ENCODE measurements at regions not wholly inside any gene's neighbourhood (a gene's known extent, or its start where the extent isn't known, plus 50 kb on each side); places are given as distances from the start of the nearest gene placed in this dataset.

DNA sequence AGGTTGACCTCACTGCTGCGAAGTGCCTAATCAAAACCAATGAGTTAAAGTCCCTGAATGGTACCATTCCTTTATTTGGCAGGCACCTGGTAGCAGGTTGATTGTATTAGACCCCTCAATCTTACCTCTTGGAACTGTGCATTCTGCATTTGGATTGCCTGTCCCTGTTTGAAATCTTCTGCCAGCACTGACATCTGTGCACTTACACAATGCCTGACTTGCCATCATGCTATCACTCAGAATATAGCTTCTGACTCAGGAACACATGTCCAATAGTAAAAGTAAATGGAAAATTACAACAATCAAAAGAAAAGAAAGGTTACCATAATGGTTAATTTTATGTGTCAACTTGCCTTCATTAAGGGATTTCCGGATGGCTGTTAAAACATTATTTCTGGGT lies 366.0 kb upstream of the PDGFD start:
- DNase-seq (ENCODE audit: low read depth in 2 of 2): no peak

DNA sequence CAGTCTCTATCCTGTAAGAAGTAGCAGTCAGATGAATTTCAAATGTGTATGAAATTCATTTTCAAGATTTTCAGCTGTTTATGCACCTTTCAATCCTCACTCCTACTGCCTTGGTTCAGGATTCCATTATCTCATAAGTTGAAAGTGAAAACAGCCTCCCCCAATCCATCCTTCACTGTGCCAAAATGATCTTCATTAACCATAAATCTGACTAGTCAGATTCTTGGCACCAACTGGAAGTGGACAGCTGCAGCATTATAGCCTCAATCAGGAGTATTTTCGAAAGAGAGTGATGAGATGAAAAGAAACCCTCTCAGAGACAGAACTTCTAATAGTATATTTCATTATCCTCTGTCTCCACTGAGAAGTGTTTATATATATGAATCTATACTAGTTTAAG lies 365.3 kb upstream of the PDGFD start:
- no peak for DNase-seq (ENCODE audit: low read depth in 2 of 2)

DNA sequence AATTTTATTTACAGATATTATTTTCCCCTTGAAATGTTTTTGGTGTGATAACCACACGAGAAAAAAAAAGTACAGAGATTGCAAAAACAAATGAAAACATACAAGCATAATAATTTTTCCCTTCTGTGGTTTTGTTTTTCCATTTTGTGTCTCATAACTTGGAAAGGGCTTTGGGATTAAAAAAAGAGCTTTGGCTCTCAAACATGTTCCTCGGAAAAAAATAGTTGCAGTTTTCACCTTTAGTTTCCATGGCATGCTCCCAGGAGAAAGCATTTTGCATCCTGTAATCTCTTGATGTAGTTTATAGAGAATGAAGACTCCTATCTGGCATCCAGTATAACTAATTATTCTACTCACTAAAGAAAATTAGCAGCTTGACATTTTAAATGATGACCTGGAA lies 362.1 kb upstream of the PDGFD start:
- DNase-seq (ENCODE audit: low read depth in 2 of 2): no peak

DNA sequence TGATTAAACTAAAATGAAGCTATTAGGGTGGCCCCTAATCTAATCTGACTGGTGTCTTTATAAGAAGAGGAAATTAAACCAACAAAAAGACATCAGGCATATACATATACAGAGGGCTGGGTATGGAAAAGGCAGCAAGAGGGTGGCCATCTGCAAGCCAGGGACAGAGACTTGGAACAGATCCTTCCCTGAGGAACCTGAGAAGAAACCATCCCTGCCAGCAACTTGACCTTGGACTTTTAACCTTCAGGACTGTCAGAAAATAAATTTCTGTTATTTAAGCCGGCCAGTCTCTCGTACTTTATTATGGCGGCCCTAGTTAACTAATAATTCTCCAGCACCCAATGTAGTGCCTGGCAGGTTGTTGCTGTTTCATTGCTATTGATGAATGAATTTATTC lies 361.5 kb upstream of the PDGFD start:
- no peak for DNase-seq (ENCODE audit: low read depth in 2 of 2)

DNA sequence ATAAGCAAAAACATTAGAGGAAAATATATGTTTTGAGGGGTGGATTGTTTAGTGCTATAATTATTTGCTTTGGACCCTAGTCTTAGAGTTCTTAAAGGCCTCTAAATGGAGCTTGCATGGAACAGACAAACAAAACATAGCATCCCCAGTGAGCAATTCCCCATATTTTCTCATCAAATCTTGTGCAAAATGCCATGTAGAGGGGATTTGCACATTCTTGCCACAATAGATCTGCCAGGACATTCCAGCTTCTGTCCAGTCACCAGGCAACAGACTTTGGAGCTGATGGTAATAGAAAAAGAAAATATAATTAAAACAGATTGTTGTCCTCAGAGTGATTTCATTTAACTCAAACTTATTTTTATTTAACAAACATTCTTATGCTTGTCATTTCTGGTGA lies 360.3 kb upstream of the PDGFD start:
- DNase-seq (ENCODE audit: low read depth in 2 of 2): no peak

DNA sequence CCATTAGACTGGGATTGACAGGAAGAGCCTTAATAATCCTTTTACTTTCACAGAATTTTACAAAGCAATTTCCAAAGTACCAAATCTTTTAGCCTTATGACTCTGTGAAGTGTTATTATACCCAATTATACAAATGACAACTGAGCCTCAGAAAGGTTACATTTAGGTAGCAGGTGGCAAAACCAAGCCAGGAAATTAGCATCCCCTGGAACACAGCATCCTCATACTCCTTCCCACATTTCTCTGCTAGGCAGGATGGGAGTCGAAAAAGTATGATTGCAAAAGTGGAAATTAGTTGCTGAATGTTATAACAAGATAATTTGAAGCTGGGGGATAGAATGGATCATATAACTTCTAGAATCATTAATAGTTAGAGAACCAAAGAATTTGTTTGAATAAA lies 359.7 kb upstream of the PDGFD start:
- DNase-seq (ENCODE audit: low read depth in 2 of 2): no peak

DNA sequence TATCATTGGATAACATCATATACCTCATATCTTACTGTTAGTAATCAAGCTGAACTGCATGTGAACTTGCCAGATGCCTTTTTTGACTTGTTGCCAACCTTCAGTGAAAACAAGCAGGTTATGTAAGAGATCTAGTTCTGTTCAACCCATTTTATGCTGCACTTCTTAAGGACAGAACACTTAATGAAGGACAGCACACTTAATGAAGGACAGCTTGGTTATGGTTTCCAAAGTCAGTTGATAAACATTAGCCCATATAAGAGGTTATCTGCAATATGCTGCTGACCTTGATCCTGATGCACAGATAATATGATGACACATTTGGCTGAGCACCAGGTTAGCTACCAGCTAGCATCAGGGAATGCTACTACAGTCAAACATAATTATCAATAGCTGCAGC lies 358.7 kb upstream of the PDGFD start:
- no peak for DNase-seq (ENCODE audit: low read depth in 2 of 2)

DNA sequence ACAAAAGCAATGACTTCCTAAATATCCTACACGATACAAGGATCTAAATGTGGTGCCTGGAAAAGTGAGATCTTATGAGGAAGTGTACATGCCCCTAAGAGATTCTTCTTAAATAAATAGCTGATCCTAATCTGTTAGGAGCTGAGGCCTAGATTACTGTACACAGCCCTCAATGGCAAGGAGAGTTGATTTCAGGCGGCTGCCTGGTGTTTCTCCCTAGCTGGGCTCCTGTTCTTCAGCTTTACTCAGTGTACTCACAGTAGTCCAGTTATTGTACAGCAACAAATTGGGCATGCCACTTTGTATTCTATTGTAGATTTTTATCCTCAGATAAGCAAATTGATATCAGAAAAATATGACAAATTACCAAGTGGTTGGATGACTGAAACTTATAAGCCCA lies 358.2 kb upstream of the PDGFD start:
- no peak for DNase-seq (ENCODE audit: low read depth in 2 of 2)

DNA sequence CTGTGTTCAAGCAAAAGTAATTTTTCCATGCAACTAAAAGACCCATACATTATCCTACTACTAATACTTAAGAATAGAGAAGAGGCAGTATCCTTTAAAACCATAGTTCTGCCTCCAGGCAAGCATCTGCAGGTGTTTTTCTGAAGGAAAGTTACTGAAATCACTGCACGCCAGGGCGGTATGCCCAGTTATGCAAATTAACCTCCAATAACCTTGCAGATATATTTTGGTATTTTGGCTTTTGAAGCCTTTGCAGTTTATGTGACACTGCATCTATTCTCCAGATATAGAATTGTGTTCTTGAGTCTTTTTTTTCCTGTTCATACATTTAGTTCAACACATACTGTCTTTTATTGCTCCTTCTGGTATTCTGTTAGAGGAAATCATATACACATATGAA lies 346.2 kb upstream of the PDGFD start:
- DNase-seq (ENCODE audit: low read depth in 2 of 2): no peak

DNA sequence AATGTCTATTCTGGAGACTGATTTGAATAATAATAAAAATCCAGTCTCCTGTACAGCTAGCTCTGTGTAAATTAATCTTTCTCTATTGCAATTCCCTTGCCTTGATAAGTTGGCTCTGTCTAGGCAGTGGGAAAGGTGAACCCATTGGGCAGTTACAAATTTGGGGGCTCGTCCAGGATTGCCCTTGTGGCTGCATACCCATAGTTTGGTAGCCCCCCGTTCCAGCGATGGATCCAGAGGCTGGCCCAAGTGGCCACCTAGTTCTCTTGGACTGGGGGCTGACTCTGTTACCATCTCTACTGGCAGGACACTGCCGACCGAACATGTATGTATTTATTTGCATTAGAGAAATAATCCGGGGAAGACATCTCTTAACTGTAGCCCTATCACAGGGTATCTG lies 326.2 kb upstream of the PDGFD start:
- DNase-seq (ENCODE audit: low read depth in 2 of 2): no peak

DNA sequence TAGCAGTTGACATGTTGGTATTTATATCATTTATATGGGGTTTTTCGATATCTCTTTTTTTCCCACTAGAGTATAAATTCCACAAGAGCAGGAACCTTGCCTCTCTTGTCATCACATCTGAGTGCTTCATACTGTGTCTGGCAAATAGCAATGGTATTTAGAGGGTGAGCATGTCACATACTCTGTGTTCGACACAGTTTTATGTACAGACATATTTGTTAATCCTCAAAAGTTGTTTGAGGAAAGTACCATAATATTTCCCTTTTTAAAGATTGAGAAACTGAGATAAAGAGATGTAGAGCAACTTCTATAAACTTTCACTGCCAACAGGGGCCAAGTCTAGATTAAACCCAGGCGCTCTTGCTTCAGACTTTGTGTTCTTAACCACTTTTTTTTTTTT lies 324.6 kb upstream of the PDGFD start:
- DNase-seq (ENCODE audit: low read depth in 2 of 2): no peak

DNA sequence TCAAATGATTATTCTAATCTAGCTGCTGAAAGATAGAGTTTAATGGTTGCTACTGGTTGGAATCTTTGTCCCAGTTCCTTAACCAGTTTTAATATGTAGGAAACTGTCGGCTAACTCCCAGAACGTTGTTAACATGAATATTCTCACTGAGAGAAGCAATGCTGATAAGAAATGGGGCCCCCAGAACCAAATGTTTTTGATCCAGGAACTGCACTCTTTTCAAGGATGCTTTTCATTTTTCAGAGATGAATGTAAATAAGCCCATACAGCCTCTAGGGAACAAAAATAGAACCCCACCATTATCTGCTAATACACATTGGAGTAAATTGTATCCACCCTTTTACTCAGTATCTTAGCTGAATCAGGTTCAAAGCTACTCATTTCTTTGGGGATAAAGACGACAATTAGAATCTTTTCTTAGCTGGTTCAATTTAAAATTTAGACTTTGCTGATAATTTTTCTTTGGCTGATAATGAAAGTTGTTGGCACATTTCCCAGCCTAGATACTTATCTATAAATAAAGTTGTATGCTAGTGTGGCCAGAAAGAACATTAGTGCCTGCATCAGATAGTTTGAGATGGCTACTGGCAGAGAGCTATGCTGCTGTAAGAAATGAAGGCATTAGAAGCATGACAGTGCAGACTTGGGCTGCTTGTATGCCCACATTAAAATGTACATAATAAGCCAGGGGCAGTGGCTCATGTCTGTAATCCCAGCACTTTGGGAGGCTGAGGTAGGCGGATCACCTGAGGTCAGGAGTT lies 323.3 kb upstream of the PDGFD start:
- no peak for DNase-seq (ENCODE audit: low read depth in 2 of 2)

DNA sequence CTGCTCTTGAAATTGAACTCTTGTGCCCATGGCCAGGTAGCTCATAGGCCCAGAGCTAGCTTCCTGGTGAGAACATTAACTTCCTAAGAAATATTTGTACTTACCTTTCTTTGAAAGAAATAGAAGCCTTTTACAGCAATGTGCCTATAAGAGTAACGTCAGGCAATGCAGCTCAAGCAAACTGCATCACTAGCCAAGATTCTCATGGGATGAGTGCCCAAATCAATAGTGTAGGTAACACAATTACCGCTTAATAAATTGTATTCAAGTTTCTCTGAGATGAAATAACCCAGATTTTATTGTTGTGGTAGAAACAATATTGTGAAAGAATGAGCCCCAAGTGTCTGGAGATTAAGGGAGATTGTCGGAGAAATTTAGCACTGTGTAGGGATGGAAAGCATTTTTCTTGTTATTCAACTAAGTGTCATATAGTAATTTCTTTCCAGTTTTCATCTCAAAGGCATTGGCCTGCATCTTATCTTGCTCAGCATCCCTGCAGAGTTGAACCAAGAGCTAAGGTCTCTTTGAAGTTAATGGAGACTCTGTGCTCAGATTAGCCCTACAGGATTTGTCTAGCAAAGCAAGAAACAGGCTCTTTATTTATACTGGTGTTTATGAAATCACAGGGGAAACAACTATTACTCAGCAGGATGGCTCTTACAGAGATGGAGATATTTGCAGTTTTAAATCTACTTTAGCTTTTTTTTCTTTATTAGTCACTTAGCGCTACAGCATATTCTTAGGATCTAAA lies 321.0 kb upstream of the PDGFD start:
- no peak for DNase-seq (ENCODE audit: low read depth in 2 of 2)

DNA sequence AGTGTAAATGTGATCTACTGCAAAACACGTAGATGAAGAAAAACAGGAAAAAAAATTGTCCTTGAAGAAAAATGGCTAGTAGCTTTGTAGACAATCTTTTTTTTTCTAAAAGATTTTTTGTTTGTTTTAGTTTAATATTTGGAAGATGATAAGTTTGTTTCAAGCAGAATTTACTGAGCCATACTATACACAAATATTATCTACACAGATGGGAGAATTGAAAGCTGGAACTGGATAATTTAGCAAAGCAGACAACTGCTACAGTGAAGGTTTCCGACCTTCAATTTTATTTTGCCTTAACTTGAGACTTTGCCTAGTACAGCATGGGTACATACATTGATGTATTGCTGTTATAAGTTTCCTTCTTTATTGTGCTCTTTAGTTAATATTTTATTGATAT lies 313.0 kb upstream of the PDGFD start:
- no peak for DNase-seq (ENCODE audit: low read depth in 2 of 2)

DNA sequence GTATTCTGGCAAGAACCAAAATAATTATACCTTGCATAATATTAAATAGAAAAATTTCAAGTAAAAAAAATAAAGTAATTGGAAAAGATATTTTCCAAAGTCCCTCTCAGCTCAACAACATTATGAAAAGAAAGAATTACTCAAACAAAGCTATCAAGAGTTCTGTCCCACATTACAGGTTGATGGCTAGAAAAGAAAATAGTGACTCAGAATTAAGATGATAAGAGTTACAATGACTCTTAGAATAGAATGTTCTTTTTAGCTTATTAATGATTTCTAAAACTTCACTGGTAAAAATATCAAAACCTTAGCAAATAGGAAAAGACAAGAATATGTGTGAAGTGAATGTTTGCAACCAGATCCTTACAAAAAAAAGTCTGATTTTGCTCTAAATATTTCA lies 312.5 kb upstream of the PDGFD start:
- DNase-seq (ENCODE audit: low read depth in 2 of 2): no peak

DNA sequence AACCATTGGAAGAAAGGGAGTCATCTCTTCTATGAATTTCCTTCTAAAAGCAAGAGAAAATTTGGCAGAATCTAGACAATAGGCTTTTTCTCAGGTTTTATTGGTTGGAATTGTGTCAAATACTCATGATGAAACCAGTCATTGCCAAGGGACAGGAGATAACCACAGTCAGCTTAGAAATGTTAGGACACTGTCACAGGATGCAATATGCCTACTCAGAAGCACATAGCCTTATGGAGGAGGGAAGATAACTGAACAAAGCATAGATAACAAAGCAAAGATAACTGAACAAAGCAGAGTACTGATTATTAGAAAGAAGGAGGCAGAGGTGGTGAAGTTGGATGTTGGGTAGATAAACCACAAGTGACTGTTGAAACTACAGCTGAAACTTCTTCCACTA lies 303.5 kb upstream of the PDGFD start:
- DNase-seq (ENCODE audit: low read depth in 2 of 2): no peak

DNA sequence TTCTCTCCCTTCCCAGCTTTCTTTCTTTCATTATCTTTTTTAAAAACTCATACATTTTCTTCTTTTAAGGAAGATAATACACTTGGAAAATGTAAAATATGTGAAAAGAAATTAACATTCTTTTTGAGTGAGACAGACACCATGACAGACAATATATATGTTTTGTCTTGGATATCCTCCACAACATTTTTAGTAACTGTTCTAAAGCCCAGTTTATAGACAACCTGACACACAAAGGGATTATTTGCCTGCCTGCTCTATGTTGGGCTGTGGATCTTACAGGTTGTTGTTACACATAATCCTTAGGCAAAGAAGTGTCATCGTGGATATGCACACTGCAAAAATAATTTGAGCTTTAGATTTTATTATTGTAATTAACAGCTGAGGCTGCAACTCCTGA lies 301.4 kb upstream of the PDGFD start:
- DNase-seq (ENCODE audit: low read depth in 2 of 2): no peak

DNA sequence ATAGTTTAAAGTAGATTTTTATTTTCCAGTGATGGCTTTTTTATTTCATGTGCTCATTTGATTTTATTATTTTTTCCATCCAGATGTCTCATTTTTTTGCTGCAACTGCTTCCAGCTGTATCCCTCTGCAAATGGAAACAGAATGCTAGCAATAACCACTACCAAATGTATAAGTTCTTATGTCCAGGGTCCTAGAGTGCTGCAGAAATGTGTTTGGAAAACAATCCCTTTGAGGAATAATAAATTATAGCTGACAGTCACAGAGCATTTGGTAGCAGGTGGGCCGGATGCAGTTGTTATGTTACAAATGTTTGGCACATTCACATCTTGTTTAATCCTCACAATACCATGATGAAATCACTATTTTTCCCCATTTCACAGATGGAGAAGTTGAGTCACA lies 300.7 kb upstream of the PDGFD start:
- DNase-seq (ENCODE audit: low read depth in 2 of 2): no peak

DNA sequence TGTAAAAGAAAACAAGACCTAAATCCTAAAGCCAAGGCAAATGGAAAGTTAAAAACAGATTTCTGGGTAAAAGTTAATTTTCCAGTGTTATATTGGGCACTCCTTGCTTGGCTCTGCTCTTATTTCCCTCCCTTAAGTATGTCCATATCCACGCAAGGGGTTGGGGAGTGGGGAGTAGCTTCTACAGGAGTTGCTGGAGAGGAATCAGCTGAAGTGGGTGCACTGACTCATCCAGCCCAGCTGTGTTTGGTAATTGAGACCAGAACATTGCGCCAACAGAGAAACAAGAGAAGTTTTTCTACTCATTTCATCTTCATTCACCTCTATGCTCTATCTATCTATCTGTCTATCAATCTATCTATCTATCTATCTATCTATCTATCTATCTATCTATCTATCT lies 298.4 kb upstream of the PDGFD start:
- DNase-seq (ENCODE audit: low read depth in 2 of 2): no peak

DNA sequence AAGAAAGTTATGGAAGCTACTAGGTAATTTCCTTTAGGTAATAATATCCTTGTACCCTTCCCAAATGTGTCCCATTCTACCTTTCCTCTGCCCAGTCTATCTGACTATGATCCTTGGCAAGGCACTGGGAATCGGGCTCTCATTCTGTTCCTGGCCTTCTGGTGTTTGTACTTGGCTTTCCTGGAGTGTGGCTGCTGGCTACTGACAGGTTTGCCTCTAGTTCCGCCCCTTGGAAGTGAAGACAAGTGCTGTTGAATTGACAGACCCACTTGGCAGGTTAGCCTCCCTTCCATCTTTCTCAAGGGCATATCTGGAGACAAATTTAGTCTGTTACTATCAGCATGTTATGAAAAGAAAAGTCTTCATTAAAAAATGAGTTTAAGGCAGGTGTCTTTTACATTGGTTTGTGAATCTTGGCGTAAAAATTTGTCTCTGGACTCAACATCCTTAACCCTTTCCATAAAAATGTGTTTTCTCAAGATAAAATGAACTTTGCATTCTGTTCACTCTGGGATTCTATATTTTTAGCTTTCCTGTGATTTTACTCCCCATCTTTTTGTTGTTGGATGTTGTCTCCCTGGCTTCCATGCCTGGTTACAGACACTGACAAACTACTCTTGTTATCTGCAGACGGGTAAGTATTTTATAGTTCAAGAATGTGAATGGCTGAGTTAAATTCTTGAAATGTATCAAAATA lies 287.4 kb upstream of the PDGFD start:
- DNase-seq (ENCODE audit: low read depth in 2 of 2): no peak

DNA sequence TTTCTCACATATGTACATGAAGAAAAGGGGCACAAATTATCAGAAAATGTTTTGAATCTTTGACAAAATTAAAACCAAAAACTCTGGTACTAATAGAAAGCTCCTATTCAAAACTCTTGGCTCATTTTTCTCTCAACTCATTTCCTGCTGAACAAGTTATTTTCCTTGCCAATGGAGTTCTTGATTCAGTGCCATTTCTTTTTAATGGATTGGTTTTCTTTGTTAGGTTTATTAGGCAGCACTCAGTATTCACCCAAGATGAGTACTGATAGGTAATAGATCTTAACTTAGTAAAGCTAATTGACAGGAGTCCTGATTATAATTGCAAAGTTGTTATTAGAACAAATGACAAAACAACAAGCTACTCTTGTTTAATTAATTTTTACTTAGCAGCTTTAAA lies 279.4 kb upstream of the PDGFD start:
- no peak for DNase-seq (ENCODE audit: low read depth in 2 of 2)

DNA sequence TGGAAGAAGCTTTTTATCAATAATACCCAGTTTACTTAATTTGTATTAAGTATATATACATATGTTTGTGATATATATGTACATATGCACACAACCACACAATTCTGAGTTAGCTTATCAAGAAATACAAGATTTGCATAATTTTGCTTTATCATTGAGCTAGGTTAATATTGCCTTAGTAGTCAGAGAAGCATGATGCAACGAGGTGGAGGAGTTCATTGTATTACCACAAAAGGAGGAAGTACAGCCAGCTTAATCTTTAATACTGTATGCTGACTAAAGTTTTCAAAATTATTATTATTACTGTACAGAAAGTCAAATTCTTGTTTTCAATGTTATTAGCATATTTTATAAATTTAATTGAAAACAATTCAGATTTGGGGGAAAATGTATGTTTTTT lies 278.4 kb upstream of the PDGFD start:
- no peak for DNase-seq (ENCODE audit: low read depth in 2 of 2)

DNA sequence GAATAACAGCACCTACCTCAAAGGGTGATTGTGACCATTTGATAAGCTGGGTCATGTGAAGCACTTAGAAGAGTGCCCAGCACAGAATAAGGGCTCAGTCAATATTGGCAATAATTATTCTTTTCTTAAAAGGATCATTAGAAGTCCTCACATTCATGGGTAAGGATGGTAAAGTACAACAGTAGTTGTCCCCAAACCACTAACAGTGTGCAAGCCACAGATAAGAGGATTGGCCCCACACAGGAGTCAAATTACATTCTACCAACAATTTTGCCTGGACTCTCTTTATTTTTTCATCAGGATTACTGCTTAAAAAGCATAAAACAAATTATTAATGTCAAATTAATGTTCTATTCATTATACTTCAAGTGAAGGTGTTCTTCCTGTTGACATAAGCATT lies 271.5 kb upstream of the PDGFD start:
- DNase-seq (ENCODE audit: low read depth in 2 of 2): no peak
